NCI-H2029 treated with DMSO at 0.1 percent for 48 hours (cell line): ENCODE measurements at regions not wholly inside any gene's neighbourhood (a gene's known extent, or its start where the extent isn't known, plus 50 kb on each side); places are given as distances from the start of the nearest gene placed in this dataset.

Source experiments
- DNase-seq: peaks from one replicate; lab custom pipeline; 2025; lab: John Stamatoyannopoulos, UW

- no peak for DNase-seq
These were observed 56.1 kb downstream of the BTG1 start for GRCh38 chr12:92089559-92089958.

DNA sequence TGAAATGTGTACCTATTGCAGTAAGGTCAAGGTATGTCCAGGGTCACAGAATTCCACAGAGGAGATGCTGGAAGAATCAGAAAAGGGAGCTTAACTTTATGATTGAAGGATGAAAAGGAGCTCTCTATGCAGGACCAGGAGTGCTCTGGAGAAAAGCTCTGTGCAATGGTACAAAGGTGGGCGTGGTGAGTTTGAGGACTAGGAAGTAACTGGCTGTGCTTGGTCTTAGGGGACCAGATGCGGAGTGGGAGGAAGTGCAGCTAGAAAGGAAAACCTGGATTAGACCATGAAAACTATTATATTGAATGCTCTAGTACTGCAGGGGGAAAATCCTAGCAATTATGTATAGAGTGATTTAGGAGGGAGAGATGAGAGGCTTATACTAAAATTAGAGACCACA, 56.8 kb downstream of the BTG1 start:
- DNase-seq = no peak

DNA sequence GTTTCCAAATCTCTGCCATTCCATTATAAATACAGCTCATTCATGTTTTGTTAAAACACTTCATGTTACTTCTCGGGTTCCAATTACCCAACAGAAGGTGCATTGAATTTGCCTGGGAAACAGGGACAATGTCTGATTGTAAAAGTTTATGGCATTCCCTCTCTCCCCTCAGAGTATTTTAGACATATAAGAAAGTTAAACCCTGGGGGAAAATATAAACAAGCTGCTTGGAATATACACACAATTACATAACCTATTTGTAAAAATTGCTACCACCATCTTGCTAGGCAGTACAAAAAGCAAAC, 60.0 kb downstream of the BTG1 start:
- DNase-seq = no peak

DNA sequence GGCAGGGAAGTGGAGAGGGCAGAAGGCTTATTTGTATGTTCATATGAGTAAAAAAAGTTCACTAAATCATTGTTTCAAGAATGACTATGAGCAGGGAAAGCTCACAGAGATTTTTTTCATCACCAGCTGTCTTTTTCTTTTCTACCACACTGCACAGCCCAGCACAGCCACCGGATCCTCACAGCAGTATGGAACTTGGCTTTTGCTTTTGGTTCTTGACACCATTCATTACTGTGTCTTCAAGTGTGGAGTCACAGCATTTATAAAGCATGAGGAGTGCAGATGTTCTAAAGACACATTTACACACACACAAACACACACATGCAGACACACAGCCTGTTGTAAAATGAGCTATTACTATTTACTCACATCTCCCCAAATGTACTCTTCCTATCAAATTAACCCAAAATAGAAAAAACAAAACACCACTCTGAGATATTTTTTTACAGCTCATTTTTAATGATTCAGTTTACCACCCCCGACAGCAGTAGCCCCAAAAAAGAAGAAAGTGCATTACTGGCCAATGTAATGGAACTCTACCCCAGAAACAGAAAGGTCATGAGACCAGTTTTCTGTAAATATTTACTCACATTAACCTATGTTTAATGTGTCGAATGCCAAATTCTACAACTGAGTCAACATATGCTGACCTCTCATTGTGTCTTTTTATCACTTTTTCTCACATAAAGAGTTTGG, 60.5 kb downstream of the BTG1 start:
- no peak for DNase-seq

DNA sequence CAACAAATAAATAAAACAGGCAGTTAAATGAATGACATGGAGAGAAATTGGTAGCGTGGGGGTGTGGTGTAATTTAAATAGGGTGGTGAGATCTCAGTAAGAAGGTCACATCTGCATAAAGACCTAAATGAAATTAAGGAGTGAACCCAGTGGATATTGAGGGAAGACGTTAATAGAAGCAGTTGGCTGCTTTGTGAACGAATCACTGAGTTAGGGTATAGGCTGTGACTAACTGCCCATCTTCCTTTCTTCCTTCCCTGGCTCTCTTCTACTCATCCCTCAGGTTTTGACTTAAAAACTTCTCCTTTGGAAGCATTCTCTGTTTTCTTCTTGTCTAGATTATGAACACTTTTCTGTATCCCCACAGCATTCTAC, 64.7 kb downstream of the BTG1 start:
- no peak for DNase-seq

GRCh38 chr12:92079054-92079385, 66.6 kb downstream of the BTG1 start:
- no peak for DNase-seq

GRCh38 chr12:92078167-92079053, 67.2 kb downstream of the BTG1 start:
- DNase-seq = no peak

- no peak for DNase-seq
These were observed 68.1 kb downstream of the BTG1 start for GRCh38 chr12:92077530-92077929.

DNA sequence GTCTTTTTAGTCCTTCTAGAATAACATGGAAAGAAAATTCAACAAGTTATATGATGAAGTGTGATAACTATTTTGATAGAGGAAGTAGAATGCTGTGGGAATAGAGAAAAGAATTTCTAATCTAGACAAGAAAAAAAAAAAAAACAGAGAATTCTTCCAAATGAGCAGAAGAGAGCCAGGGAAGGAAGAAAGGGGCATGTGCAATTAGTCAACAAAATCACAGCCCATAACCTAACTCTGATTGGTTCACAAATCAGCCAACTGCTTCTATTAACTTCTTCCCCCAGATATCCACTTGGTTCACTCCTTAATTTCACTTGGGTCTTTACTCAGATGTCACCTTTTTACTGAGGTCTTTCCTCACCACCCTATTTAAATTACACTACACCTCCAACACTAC, 69.5 kb downstream of the BTG1 start:
- no peak for DNase-seq

- DNase-seq = no peak
These were observed 70.2 kb downstream of the BTG1 start for GRCh38 chr12:92075425-92075914.

GRCh38 chr12:92074889-92075288, 70.8 kb downstream of the BTG1 start:
- no peak for DNase-seq

DNA sequence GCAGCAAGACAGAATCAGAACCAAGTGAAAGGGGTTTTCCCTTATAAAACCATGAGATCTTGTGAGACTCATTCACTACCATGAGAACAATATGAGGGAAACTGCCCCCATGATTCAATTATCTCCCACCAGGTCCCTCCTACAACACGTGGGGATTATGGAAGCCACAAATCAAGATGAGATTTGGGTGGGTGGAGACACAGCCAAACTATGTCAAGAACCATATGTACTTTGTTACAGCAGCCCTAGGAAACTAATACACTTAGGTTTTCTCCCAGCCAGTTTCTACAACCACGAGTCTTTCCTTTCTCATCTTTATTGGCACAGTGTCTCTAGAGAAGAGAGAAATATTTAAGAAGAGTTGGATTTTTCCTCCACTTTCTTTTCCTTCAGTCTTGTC, 72.6 kb downstream of the BTG1 start:
- no peak for DNase-seq

GRCh38 chr12:92072112-92072511, 73.5 kb downstream of the BTG1 start:
- no peak for DNase-seq

- no peak for DNase-seq
These were observed 74.7 kb downstream of the BTG1 start for GRCh38 chr12:92070864-92071445.

DNA sequence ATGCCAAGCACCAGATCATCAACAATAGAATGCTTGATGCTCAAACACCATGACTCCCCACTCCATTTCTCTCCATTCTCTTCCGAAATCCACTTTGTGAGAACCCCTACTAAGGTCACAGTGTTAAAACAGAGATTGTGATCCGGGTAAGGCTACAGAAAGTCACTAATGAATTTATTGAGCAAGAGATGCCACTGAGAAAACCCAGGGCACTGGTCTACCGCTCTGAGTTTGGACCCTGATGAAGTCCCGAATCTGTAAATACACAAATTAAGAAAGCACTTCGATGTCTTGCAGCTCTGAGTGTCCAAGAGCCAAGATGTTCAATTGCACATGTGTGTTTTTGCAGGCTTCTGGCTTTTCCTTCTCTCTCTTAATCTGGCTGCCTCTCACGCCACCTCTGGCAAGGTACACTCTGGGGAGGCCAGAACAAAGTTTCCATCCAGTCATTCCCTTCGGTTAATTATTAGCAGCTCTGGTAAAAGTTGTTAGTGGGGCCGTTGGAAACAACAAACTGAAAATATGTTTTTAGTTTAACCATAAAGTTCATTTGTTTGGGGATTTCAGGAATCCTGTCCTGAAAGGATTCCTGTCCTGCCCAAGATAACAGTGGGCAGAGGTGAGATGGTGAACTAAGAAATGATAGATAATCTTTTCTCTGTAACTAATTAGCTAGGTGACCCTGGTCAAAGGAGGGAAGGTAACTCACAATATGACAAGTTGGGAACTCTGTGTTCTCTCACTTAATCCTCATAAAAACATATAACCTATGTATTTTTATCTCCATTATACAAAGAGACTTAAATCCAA, 75.4 kb downstream of the BTG1 start:
- DNase-seq = no peak

GRCh38 chr12:92068459-92068858, 77.2 kb downstream of the BTG1 start:
- peak; percentile 77 for DNase-seq

DNA sequence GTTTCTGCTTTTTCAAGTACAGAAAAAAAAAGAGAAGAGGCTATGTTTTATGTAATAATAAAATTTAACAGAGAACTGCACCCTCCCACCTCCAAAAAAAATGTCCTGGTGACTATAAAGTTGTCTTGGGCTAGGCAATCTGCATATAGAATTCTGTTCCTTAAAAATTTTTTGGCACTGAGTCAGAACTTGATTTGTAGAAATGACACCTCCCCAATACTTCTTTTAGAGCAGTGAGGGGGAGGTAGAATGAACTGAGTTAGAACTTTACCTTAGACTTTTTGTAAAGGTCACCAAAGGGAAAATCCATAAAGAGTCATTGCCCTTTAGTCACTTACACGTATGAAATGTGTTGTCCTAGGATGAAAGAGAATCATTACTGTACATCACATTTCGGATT, 80.0 kb downstream of the BTG1 start:
- no peak for DNase-seq

DNA sequence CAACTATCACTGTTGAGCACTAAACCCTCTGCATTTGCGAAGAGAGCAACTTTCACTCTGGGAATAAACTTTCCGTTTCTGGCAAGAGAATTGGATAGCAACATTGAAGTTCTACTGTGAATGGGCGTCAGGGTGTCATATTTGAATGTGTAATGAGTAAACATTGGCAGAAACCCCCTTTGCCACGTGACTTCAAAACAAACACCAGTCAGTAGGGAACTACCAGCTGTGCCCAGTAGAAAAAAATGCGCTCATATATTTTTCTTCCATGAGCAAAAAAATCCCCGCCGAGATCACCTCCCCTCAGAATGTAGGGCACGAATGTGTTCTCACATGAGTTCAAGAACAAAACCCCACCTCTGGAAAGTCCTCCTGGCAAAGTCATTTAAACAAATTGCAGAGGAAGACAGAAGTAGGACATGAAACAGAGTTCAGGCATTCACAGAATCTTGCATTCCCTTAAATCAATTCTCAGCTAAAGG, 80.6 kb downstream of the BTG1 start:
- peak; percentile 78 for DNase-seq

DNA sequence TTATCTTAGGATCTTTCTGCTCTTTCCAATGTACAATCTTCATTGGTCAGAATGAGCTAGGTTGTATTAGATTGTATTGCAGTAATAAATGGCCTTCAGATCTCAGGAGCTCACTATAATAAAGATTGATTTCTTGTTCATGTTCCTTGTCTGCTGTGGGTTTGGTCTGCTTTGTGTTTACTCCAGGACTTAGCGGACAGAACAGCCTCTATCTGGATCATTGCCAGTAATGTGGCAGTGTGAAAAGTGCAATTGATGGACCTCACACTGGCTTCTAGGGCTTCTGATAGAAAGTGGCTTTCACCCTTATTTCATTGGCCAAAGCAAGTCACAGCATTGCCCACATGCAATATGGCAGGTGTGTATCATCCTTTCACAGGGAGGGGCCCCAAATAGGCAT, 81.2 kb downstream of the BTG1 start:
- DNase-seq = peak; percentile 51

GRCh38 chr12:92063641-92064040, 82.0 kb downstream of the BTG1 start:
- no peak for DNase-seq

- no peak for DNase-seq
These were observed 82.8 kb downstream of the BTG1 start for GRCh38 chr12:92062539-92063493.
